Lower lobe of right lung (tissue), 2 donors: ENCODE measurements at regions not wholly inside any gene's neighbourhood (a gene's known extent, or its start where the extent isn't known, plus 50 kb on each side); places are given as distances from the start of the nearest gene placed in this dataset.
"Not testable (repeated sequence)": the region's sequence is repeated elsewhere in the genome, so short reads cannot be mapped to it uniquely, and the experiment has no call there.

Experiments used
- ATAC-seq, 2 donors: fragments of 200-7000 bp; cut with Tn5 transposase; one replicate each; pipeline ENCODE4 v1.9.1; 2020 to 2022; ENCODE audit warnings: mild to moderate bottlenecking in 2 of 2, moderate library complexity in 2 of 2
- DNase-seq: peaks from one replicate; pipeline ENCODE4 v3.0.0-alpha.2; 2020
- H3K27ac ChIP-seq: fragments of 200-600 bp; one replicate; pipeline ENCODE4 v1.8.0; 2022
- H3K27me3 ChIP-seq: fragments of 200-600 bp; one replicate; pipeline ENCODE4 v1.8.0; 2022; ENCODE audit warnings: low read depth
- H3K36me3 ChIP-seq: fragments of 200-600 bp; one replicate; pipeline ENCODE4 v1.8.0; 2022; ENCODE audit warnings: mild to moderate bottlenecking
- H3K4me1 ChIP-seq: fragments of 200-600 bp; one replicate; pipeline ENCODE4 v1.8.0; 2022
- H3K4me3 ChIP-seq: fragments of 200-600 bp; one replicate; pipeline ENCODE4 v1.8.0; 2022; ENCODE audit warnings: mild to moderate bottlenecking
- H3K9me3 ChIP-seq: fragments of 200-600 bp; one replicate; pipeline ENCODE4 v1.8.0; 2022
- CTCF ChIP-seq: fragments of 200-600 bp; IDR thresholded peaks from one replicate; pipeline ENCODE4 v1.8.0; 2022; ENCODE audit warnings: antibody characterized with exemption, mild to moderate bottlenecking
- intact Hi-C: fragments of 100-400 bp; cut with DNase I; formaldehyde crosslinking; loops from one replicate; pipeline ENCODE4 v1.11.0; 2022
- donor health status: DM: no; HTN: yes; CAD: no; lungs with severe emphysema.

GRCh38 chr6:12544821-12545565, 171.6 kb upstream of the PHACTR1 start:
- ATAC-seq (no peak), DNase-seq (no peak)
- no peaks in the 10 kb centered on the region for H3K27me3 ChIP-seq
- H3K36me3 ChIP-seq, result no peaks in the 10 kb centered on the region
- intact Hi-C loops, result no loop called here
- no peak for TF ChIP-seq CTCF
- H3K9me3 ChIP-seq, result no peaks in the 10 kb centered on the region
- no peak overlapping the region for H3K27ac ChIP-seq
- no peaks in the 10 kb centered on the region for H3K4me1 ChIP-seq
- no peak overlapping the region for H3K4me3 ChIP-seq

- intact Hi-C loops, result no loop called here
- no peak overlapping the region for H3K4me3 ChIP-seq
- DNase-seq, result no peak
- no peak for ATAC-seq
- no peak for TF ChIP-seq CTCF
- H3K36me3 ChIP-seq, result no peaks in the 10 kb centered on the region
- H3K27ac ChIP-seq, result no peak overlapping the region
- H3K9me3 ChIP-seq, result no peaks in the 10 kb centered on the region
- H3K27me3 ChIP-seq, result no peaks in the 10 kb centered on the region
- no peaks in the 10 kb centered on the region for H3K4me1 ChIP-seq
Observed at GRCh38 chr6:12545619-12546409, 170.8 kb upstream of the PHACTR1 start.

GRCh38 chr6:12546410-12547002, 170.1 kb upstream of the PHACTR1 start:
- H3K27ac ChIP-seq, result no peak overlapping the region
- H3K4me1 ChIP-seq, result no peaks in the 10 kb centered on the region
- DNase-seq, result no peak
- ATAC-seq, result no peak
- TF ChIP-seq CTCF, result no peak
- no peak overlapping the region for H3K4me3 ChIP-seq
- H3K27me3 ChIP-seq, result no peaks in the 10 kb centered on the region
- intact Hi-C loops, result no loop called here
- H3K9me3 ChIP-seq, result no peaks in the 10 kb centered on the region
- H3K36me3 ChIP-seq, result no peaks in the 10 kb centered on the region

GRCh38 chr6:12548526-12548925, 168.0 kb upstream of the PHACTR1 start:
- H3K27me3 ChIP-seq, result no peaks in the 10 kb centered on the region
- H3K4me3 ChIP-seq, result no peak overlapping the region
- no peak for TF ChIP-seq CTCF
- no peaks in the 10 kb centered on the region for H3K36me3 ChIP-seq
- no peak overlapping the region for H3K27ac ChIP-seq
- H3K4me1 ChIP-seq, result no peaks in the 10 kb centered on the region
- no peaks in the 10 kb centered on the region for H3K9me3 ChIP-seq
- intact Hi-C loops, result no loop called here
- ATAC-seq (no peak), DNase-seq (no peak)

- intact Hi-C loops, H3K4me3 ChIP-seq, H3K4me1 ChIP-seq, DNase-seq, H3K27me3 ChIP-seq, H3K36me3 ChIP-seq, H3K27ac ChIP-seq, H3K9me3 ChIP-seq, ATAC-seq: not testable (repeated sequence)
Observed at GRCh38 chr6:12549445-12549844, 167.1 kb upstream of the PHACTR1 start.

- H3K4me3 ChIP-seq, ATAC-seq, H3K36me3 ChIP-seq, H3K27ac ChIP-seq, H3K9me3 ChIP-seq, intact Hi-C loops, H3K4me1 ChIP-seq, DNase-seq, H3K27me3 ChIP-seq: not testable (repeated sequence)
Observed at GRCh38 chr6:12554820-12555219, 161.7 kb upstream of the PHACTR1 start.
